ENCODE measurements at regions not wholly inside any gene's neighbourhood (a gene's known extent, or its start where the extent isn't known, plus 50 kb on each side); places are given as distances from the start of the nearest gene placed in this dataset.

DNA sequence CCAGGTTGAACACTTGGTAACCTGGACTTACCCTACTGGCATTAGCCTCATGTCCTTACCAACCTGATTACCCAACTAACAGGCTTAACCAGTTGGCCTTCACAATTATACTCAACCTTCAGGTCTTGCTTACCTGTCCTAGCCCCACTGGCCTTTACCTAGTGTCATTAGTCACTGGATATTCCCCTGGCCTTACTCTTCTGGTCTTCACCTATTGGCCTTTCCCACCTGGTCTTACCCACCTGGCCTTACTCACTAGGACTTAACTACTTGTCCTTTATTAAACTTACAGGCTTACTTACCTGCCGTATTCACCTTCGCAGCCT, 131.1 kb upstream of the ZSWIM2 start:
- DNase-seq (ENCODE audit: low read depth) = no peak
- no peak overlapping the region for H3K4me3 ChIP-seq (replicated peaks; ENCODE audit: low read depth, low read length)
- TF ChIP-seq, protein P1, sequence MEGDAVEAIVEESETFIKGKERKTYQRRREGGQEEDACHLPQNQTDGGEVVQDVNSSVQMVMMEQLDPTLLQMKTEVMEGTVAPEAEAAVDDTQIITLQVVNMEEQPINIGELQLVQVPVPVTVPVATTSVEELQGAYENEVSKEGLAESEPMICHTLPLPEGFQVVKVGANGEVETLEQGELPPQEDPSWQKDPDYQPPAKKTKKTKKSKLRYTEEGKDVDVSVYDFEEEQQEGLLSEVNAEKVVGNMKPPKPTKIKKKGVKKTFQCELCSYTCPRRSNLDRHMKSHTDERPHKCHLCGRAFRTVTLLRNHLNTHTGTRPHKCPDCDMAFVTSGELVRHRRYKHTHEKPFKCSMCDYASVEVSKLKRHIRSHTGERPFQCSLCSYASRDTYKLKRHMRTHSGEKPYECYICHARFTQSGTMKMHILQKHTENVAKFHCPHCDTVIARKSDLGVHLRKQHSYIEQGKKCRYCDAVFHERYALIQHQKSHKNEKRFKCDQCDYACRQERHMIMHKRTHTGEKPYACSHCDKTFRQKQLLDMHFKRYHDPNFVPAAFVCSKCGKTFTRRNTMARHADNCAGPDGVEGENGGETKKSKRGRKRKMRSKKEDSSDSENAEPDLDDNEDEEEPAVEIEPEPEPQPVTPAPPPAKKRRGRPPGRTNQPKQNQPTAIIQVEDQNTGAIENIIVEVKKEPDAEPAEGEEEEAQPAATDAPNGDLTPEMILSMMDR (IDR thresholded peaks at IDR 0.05; ENCODE audit: low read length, missing control alignments) = no peak

GRCh38 chr2:186979439-186980116, 130.6 kb upstream of the ZSWIM2 start:
- H3K4me3 ChIP-seq (replicated peaks; ENCODE audit: low read depth, low read length) = no peak overlapping the region
- TF ChIP-seq, protein P1 (IDR thresholded peaks at IDR 0.05; ENCODE audit: low read length, missing control alignments) = no peak
- DNase-seq (ENCODE audit: low read depth) = no peak

DNA sequence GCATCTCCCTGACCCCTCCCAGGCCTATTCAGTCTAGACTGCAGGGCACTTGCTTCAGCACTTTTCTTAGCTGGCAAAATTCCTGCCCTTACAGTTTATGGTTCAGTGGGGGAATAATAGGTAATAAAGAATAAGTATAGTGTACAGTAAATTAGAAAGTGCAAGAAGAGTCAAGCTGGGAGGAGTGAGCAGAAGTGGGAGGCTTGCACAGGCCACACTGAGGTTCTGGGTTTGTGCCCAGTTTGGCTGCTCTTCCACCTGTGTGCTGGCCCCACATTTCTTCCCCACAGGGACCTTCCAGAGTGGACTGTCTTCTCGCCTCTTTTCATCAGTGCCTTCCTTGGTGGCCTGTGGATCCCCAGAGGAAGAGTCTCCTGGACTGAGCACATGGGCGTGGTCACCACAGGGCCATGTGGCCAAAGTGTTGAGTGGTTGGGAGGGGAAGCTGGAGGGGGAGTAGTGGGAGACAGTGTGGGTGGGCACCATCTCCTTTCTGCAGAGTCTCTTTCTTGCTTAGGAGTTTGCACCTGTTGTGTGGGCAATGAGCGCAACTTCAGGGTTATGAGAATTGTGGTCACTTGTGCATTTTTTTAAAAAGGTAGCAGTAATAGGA, 128.6 kb upstream of the ZSWIM2 start:
- H3K4me3 ChIP-seq (replicated peaks; ENCODE audit: low read depth, low read length) = no peak overlapping the region
- TF ChIP-seq, protein P1 (IDR thresholded peaks at IDR 0.05; ENCODE audit: low read length, missing control alignments) = no peak
- DNase-seq (ENCODE audit: low read depth) = no peak

DNA sequence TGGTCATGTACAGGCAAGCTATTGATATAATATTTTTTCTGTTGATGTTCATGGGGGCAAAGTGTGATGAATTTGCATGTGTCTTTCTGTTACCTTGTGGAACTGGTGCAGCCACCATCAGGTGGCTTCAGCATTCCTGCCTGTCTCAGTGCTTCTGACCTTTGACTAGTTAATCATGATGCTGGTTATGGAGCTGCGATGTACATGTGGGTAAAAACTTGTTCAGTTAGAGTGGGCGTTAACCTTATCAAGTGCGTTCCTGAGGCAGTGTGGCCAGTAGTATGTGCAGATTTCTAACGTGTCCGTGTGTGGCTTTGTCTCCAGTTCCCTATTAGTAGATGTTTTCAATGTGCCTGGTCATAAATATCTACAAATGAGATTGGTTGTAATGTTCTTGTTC, 127.4 kb upstream of the ZSWIM2 start:
- no peak for DNase-seq (ENCODE audit: low read depth)
- TF ChIP-seq, protein P1 (IDR thresholded peaks at IDR 0.05; ENCODE audit: low read length, missing control alignments) = no peak
- no peak overlapping the region for H3K4me3 ChIP-seq (replicated peaks; ENCODE audit: low read depth, low read length)

GRCh38 chr2:186972281-186972970, 123.5 kb upstream of the ZSWIM2 start:
- DNase-seq (ENCODE audit: low read depth) = no peak
- TF ChIP-seq, protein P1 (IDR thresholded peaks at IDR 0.05; ENCODE audit: low read length, missing control alignments) = no peak
- H3K4me3 ChIP-seq (replicated peaks; ENCODE audit: low read depth, low read length) = no peak overlapping the region

DNA sequence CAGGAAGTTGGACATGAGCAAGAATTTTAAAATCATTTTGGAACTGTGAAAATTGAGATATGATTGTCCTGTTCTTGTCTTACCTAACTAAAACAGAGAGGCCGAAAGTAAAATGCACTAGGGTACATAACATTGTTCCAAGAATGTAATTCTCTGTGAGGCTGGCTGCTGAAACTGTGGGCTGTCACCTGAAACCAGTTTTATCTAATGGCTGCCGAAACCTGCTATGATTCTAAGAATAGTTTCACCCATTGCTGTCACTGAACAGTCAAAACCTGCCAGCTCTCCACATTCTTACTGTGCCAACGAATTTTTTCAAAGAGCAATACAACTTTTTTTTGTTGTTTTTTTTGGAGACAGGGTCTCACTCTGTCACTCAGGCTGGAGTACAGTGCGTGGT, 119.3 kb upstream of the ZSWIM2 start:
- H3K4me3 ChIP-seq (replicated peaks; ENCODE audit: low read depth, low read length) = no peak overlapping the region
- no peak for DNase-seq (ENCODE audit: low read depth)
- TF ChIP-seq, protein P1 (IDR thresholded peaks at IDR 0.05; ENCODE audit: low read length, missing control alignments) = no peak

All from fibroblast of pulmonary artery (primary cell).